Endodermal cell (in vitro differentiated cells): ENCODE measurements at regions not wholly inside any gene's neighbourhood (a gene's known extent, or its start where the extent isn't known, plus 50 kb on each side); places are given as distances from the start of the nearest gene placed in this dataset.

Source experiments
- DNase-seq: peaks from one replicate; pipeline ENCODE4 v3.0.0-alpha.2; 2017
- H3K27ac ChIP-seq: 2 replicates; pipeline ENCODE4 v1.5.1; 2013; ENCODE audit warnings: mild to moderate bottlenecking, low read depth, low read length, moderate library complexity
- H3K27me3 ChIP-seq: 2 replicates; pipeline ENCODE4 v1.6.1; 2013; ENCODE audit warnings: mild to moderate bottlenecking, low read length, moderate library complexity; ENCODE audit not compliant: insufficient read depth, control insufficient read depth, poor library complexity, severe bottlenecking
- H3K36me3 ChIP-seq: 2 replicates; pipeline ENCODE4 v1.7.0; 2013; ENCODE audit warnings: mild to moderate bottlenecking, low read length, moderate library complexity; ENCODE audit not compliant: control insufficient read depth, insufficient read depth
- H3K4me1 ChIP-seq: one replicate; pipeline ENCODE4 v1.7.0; 2013; ENCODE audit warnings: low read length; ENCODE audit not compliant: control insufficient read depth, insufficient read depth
- H3K4me3 ChIP-seq: 2 replicates; pipeline ENCODE4 v1.5.1; 2013; ENCODE audit warnings: mild to moderate bottlenecking, low read length, moderate library complexity
- H3K9ac ChIP-seq: 2 replicates; pipeline ENCODE4 v1.6.1; 2013; ENCODE audit warnings: mild to moderate bottlenecking, low read length, moderate library complexity; ENCODE audit not compliant: poor library complexity, severe bottlenecking; ENCODE audit errors: extremely low read depth
- H3K9me3 ChIP-seq: 2 replicates; pipeline ENCODE4 v1.6.1; 2013; ENCODE audit warnings: mild to moderate bottlenecking, low read length, moderate library complexity; ENCODE audit not compliant: control insufficient read depth
- H3K27ac Mint-ChIP-seq: 2 replicates; pipeline ENCODE4 v1.8.0; 2020; ENCODE audit warnings: mixed read lengths
- H3K27me3 Mint-ChIP-seq: 2 replicates; pipeline ENCODE4 v1.8.0; 2021; ENCODE audit warnings: mild to moderate bottlenecking, mixed read lengths; ENCODE audit not compliant: insufficient read depth
- H3K36me3 Mint-ChIP-seq: 2 replicates; pipeline ENCODE4 v1.8.0; 2020; ENCODE audit warnings: low read depth, mixed read lengths
- H3K4me1 Mint-ChIP-seq: 2 replicates; pipeline ENCODE4 v1.8.0; 2020; ENCODE audit warnings: mixed read lengths
- H3K4me3 Mint-ChIP-seq: 2 replicates; pipeline ENCODE4 v1.8.0; 2020; ENCODE audit warnings: mild to moderate bottlenecking, moderate library complexity, mixed read lengths
- H3K9me3 Mint-ChIP-seq: 2 replicates; pipeline ENCODE4 v1.8.0; 2020; ENCODE audit warnings: mild to moderate bottlenecking, mixed read lengths
- CTCF ChIP-seq: fragments of 200-600 bp; sonication (generic); conservative IDR thresholded peaks from 2 replicates; pipeline ENCODE4 v1.5.0; 2021; ENCODE audit warnings: antibody characterized with exemption, mild to moderate bottlenecking
- WGBS, 2 experiments: methylation state at CpG; one replicate each; pipeline versions ENCODE4 v1.1.5 to v1.1.7; 2013; ENCODE audit warnings: missing lambda C conversion rate in 2 of 2, mixed read lengths in 1 of 2; ENCODE audit not compliant: insufficient coverage in 1 of 2, insufficient read length in 1 of 2; 5-methylcytosine and 5-hydroxymethylcytosine counted together

GRCh38 chr1:200228486-200228885 is 181.3 kb downstream of the ZNF281 start:
- no peak overlapping the region for H3K27ac Mint-ChIP-seq
- Histone ChIP-seq H3K4me1 (no peaks in the 10 kb centered on the region), H3K27me3 (no peaks in the 10 kb centered on the region), H3K36me3 (no peaks in the 10 kb centered on the region), H3K27ac (no peak overlapping the region), H3K4me3 (no peak overlapping the region), H3K9me3 (no peaks in the 10 kb centered on the region), H3K9ac (no peak overlapping the region)
- no peaks in the 10 kb centered on the region for H3K9me3 Mint-ChIP-seq
- H3K4me3 Mint-ChIP-seq = no peak overlapping the region
- no peaks in the 10 kb centered on the region for H3K27me3 Mint-ChIP-seq
- peaks cover 25% of the 10 kb centered on the region for H3K4me1 Mint-ChIP-seq
- TF ChIP-seq CTCF = no peak
- 92 to 93% methylated on average over 2 to 4 of the region's 4 CpGs for WGBS, 2 experiments
- H3K36me3 Mint-ChIP-seq = no peaks in the 10 kb centered on the region
- DNase-seq = no peak

- Mint-ChIP-seq H3K9me3 (no peaks in the 10 kb centered on the region), H3K36me3 (no peaks in the 10 kb centered on the region), H3K27ac (no peak overlapping the region), H3K27me3 (no peaks in the 10 kb centered on the region), H3K4me3 (no peak overlapping the region), H3K4me1 (peaks cover 25% of the 10 kb centered on the region)
- no peaks in the 10 kb centered on the region for H3K4me1 ChIP-seq
- H3K36me3 ChIP-seq = no peaks in the 10 kb centered on the region
- no peak for TF ChIP-seq CTCF
- 48 to 55% methylated on average over 4 to 6 of the region's 6 CpGs for WGBS, 2 experiments
- no peaks in the 10 kb centered on the region for H3K27me3 ChIP-seq
- no peak overlapping the region for H3K4me3 ChIP-seq
- no peak for DNase-seq
- H3K27ac ChIP-seq = no peak overlapping the region
- H3K9ac ChIP-seq = no peak overlapping the region
- no peaks in the 10 kb centered on the region for H3K9me3 ChIP-seq
Observed at GRCh38 chr1:200228081-200228480, 181.8 kb downstream of the ZNF281 start.
